Uterus (tissue), 3 donors: ENCODE measurements at regions not wholly inside any gene's neighbourhood (a gene's known extent, or its start where the extent isn't known, plus 50 kb on each side); places are given as distances from the start of the nearest gene placed in this dataset.

Experiments
- DNase-seq, 2 donors: peaks; one replicate each; pipeline ENCODE4 v3.0.0-alpha.2; 2019 to 2020
- H3K27ac ChIP-seq, 2 donors: fragments of 200-600 bp; sonication (generic); 1 replicate in 1 of 2; 2 replicates in 1 of 2; pipeline ENCODE4 v1.5.1; 2016 to 2018
- H3K27me3 ChIP-seq, 2 donors: fragments of 200-600 bp; sonication (generic); one replicate each; pipeline ENCODE4 v1.5.1; 2018 to 2019; ENCODE audit warnings: control low read depth in 1 of 2
- H3K36me3 ChIP-seq, 2 donors: fragments of 200-600 bp; sonication (generic); one replicate each; pipeline ENCODE4 v1.5.1; 2019; ENCODE audit warnings: control low read depth in 1 of 2
- H3K4me1 ChIP-seq, 2 donors: fragments of 200-600 bp; sonication (generic); one replicate each; pipeline ENCODE4 v1.5.1; 2018 to 2019; ENCODE audit warnings: control low read depth in 1 of 2
- H3K4me3 ChIP-seq, 2 donors: fragments of 200-600 bp; sonication (generic); 1 replicate in 1 of 2; 2 replicates in 1 of 2; pipeline ENCODE4 v1.5.1; 2018 to 2019; ENCODE audit warnings: mild to moderate bottlenecking in 1 of 2
- H3K9me3 ChIP-seq, 2 donors: fragments of 200-600 bp; sonication (generic); one replicate each; pipeline ENCODE4 v1.5.1; 2019; ENCODE audit warnings: control low read depth in 1 of 2
- POLR2A ChIP-seq, 2 donors: fragments of 450-650 bp; IDR thresholded peaks; one replicate each; pipeline ENCODE4 v1.6.1; 2016; ENCODE audit warnings: antibody characterized with exemption in 2 of 2, mild to moderate bottlenecking in 1 of 2, moderate library complexity in 1 of 2
- intact Hi-C: fragments of 100-400 bp; cut with DNase I; formaldehyde crosslinking; loops from one replicate; pipeline ENCODE4 v1.15.1; 2023; ENCODE audit warnings: low total_unique reads
- TF ChIP-seq, protein P1 (sequence below), 4 experiments: fragments of 200-600 bp in 2 of 4; fragments of 450-650 bp in 2 of 4; sonication (generic) in 2 of 4; IDR thresholded peaks; one replicate each; pipeline ENCODE4 v1.5.1; 2016 to 2019; ENCODE audit warnings: antibody characterized with exemption in 4 of 4, mild to moderate bottlenecking in 2 of 4, moderate library complexity in 1 of 4
- donor health status: DM: yes; HTN: yes; CAD: no.

DNA sequence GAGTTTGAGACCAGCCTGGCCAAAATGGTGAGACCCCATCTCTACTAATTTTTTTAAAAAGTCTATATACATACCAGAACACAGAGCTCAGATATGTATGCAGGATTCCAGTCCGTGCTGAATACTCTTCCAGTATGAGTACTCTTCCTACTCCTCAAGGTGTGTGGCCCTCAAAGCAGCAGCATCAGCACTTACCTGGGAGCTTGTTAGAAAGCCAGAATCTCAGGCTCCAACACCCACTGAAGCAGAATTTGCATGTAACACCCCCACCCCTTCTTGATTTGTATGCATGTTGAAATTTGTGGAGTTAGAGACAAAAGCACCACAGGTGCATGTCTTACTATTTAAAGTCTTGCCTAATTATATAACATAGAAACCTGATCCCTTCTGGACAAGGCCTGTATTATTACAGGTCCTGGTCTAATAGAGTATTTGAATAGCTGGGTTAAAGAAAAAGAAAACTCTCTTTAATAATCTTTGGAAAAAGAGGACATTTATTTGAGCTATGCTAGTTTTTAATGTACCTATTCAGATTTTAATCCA, 50.3 kb upstream of the NFE2L2 start:
- H3K4me3 ChIP-seq: no peak overlapping the region
- no peaks in the 10 kb centered on the region for H3K27me3 ChIP-seq
- no peaks in the 10 kb centered on the region for H3K9me3 ChIP-seq
- H3K36me3 ChIP-seq: no peaks in the 10 kb centered on the region
- TF ChIP-seq, protein P1, sequence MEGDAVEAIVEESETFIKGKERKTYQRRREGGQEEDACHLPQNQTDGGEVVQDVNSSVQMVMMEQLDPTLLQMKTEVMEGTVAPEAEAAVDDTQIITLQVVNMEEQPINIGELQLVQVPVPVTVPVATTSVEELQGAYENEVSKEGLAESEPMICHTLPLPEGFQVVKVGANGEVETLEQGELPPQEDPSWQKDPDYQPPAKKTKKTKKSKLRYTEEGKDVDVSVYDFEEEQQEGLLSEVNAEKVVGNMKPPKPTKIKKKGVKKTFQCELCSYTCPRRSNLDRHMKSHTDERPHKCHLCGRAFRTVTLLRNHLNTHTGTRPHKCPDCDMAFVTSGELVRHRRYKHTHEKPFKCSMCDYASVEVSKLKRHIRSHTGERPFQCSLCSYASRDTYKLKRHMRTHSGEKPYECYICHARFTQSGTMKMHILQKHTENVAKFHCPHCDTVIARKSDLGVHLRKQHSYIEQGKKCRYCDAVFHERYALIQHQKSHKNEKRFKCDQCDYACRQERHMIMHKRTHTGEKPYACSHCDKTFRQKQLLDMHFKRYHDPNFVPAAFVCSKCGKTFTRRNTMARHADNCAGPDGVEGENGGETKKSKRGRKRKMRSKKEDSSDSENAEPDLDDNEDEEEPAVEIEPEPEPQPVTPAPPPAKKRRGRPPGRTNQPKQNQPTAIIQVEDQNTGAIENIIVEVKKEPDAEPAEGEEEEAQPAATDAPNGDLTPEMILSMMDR (IDR thresholded peaks at IDR 0.05): no peak
- no peak for TF ChIP-seq POLR2A (IDR thresholded peaks at IDR 0.05)
- no peaks in the 10 kb centered on the region for H3K4me1 ChIP-seq
- H3K27ac ChIP-seq: peak overlapping the region in 1 of 2 donors; percentile 2
- no peak for DNase-seq
- intact Hi-C loops: no loop called here

DNA sequence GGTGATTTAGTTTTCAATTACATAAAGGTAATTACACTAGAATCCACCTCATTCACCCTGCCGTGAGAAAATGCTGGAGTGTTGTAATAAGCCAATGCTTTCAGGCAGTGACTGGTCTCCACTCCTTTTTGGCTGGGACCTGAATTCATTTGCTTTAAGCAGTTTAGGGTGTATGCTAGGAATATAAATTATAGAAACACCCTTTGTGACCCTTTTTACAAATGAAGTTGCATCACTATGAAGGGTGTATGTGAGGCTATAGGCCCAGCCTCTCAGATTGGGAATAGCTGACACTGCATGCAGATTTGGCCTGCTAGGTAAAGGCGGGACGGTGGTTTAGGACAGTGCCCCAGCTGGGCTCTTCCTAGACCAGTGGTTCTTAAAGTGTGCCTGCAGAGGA, 50.8 kb upstream of the NFE2L2 start:
- Histone ChIP-seq H3K27ac (no peak overlapping the region), H3K27me3 (no peaks in the 10 kb centered on the region), H3K36me3 (no peaks in the 10 kb centered on the region), H3K9me3 (no peaks in the 10 kb centered on the region), H3K4me3 (no peak overlapping the region), H3K4me1 (no peaks in the 10 kb centered on the region)
- intact Hi-C loops: no loop called here
- TF ChIP-seq, protein P1 (IDR thresholded peaks at IDR 0.05): no peak
- TF ChIP-seq POLR2A (IDR thresholded peaks at IDR 0.05): no peak
- no peak for DNase-seq

DNA sequence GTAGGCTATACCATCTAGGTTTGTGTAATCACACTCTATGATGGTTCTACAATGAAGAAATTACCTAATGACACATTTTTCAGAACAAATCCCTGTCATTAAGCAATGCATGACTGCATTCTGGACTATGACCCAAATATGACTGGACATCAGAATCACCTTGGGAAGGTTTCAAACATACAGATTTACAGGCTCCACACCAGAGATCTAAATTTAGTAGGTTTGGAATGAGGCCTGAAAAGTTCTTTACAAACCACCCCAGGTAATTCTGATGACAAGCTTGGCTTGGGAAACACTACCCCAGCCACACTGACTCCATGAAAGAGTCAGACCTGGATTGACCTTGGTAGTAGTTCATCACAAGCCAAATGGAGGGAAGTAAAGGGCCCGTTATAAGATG, 52.2 kb upstream of the NFE2L2 start:
- no peak for TF ChIP-seq POLR2A (IDR thresholded peaks at IDR 0.05)
- TF ChIP-seq, protein P1 (IDR thresholded peaks at IDR 0.05): no peak
- Histone ChIP-seq H3K36me3 (no peaks in the 10 kb centered on the region), H3K27ac (no peak overlapping the region), H3K4me3 (no peak overlapping the region), H3K27me3 (no peaks in the 10 kb centered on the region), H3K4me1 (no peaks in the 10 kb centered on the region), H3K9me3 (no peaks in the 10 kb centered on the region)
- DNase-seq: no peak
- intact Hi-C loops: no loop called here

GRCh38 chr2:177317443-177317842, 52.9 kb upstream of the NFE2L2 start:
- Histone ChIP-seq H3K27ac (no peak overlapping the region), H3K27me3 (no peaks in the 10 kb centered on the region), H3K4me3 (no peak overlapping the region), H3K9me3 (no peaks in the 10 kb centered on the region), H3K36me3 (no peaks in the 10 kb centered on the region), H3K4me1 (no peaks in the 10 kb centered on the region)
- no peak for DNase-seq
- TF ChIP-seq, protein P1 (IDR thresholded peaks at IDR 0.05): no peak
- no peak for TF ChIP-seq POLR2A (IDR thresholded peaks at IDR 0.05)
- intact Hi-C loops: no loop called here

DNA sequence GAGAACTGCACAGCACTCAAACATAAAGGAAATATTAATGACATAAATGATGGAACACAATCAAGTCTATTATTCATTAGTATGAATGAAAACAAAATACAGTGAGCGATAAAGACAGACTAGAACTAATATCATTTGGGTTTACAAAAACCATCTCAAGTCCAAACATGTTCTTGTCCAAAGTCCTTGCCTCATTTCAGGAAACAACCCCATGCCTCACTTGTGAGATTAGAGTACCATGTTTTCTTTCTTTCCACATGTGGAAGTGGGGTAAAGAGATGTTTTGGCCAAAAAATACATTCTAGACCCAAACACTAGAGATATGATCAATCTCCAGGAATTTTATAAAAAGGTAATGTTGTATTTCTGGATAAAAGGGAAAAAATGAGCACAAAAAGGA, 53.3 kb upstream of the NFE2L2 start:
- no peaks in the 10 kb centered on the region for H3K36me3 ChIP-seq
- H3K4me3 ChIP-seq: no peak overlapping the region
- intact Hi-C loops: no loop called here
- TF ChIP-seq, protein P1 (IDR thresholded peaks at IDR 0.05): no peak
- TF ChIP-seq POLR2A (IDR thresholded peaks at IDR 0.05): no peak
- no peaks in the 10 kb centered on the region for H3K9me3 ChIP-seq
- H3K27me3 ChIP-seq: no peaks in the 10 kb centered on the region
- H3K27ac ChIP-seq: no peak overlapping the region
- no peaks in the 10 kb centered on the region for H3K4me1 ChIP-seq
- DNase-seq: no peak
